ENCODE measurements at regions not wholly inside any gene's neighbourhood (a gene's known extent, or its start where the extent isn't known, plus 50 kb on each side); places are given as distances from the start of the nearest gene placed in this dataset.

DNA sequence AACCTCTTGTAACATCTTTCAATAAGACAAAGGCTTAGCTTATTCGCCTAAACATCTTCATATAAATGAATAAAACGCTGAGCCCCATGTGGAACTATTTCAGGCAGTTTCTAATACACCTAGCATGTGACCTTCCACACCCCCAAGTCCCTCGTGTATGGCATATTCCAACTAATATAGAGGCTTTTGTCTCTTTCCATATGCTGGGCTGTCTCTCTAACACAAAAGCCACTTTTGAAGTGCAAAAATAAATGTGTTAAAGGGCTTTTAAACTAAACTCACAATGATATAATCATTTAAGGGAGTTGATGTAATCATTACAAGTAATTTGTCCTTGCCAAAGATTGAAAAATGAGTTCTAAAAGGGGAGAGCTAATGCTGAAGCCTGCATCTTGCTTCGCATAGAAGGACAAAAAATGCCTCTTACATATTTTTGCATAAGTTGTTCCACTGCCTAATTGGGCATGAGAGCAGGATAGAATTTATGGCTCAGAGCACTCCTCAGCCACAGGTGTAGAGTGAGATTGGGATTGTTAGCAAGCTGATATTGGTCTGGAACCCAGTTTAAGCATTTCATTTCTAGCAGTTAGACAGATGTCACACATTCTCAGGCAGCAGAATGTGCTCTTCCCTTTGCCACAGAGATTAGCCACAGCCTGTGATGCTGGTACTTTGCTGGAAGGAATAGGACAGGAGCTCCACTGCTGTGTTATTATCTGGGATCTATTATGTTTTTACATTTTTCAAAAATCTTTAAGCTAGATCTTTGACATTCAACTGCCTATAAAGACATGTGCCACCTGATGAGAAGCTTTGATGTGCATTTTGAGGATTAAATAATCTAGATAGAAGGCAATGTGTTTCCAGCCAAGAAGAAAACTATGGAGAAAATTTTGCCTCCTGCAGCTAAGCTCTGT, 1044.4 kb downstream of the ADGRL2 start:
- DNase-seq, result peak; percentile 40

DNA sequence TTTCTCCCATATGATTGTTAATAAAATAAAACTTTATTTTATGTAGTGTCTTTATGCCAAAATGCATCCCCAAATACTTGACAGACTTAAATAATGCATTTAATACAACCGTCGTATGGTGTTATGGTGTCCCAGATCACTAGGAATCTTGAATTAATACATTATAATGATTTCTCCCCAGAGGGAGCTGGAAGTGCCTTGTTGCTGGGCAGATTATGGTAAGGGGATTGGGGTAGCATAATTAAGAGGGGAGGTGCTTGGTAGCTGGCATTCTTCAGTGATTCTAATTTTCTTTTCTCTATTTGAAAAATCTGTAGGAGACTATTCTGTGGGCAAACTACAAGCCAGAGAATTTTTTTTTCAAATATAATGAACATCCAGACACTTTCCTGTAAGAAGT, 1043.7 kb downstream of the ADGRL2 start:
- no peak for DNase-seq

DNA sequence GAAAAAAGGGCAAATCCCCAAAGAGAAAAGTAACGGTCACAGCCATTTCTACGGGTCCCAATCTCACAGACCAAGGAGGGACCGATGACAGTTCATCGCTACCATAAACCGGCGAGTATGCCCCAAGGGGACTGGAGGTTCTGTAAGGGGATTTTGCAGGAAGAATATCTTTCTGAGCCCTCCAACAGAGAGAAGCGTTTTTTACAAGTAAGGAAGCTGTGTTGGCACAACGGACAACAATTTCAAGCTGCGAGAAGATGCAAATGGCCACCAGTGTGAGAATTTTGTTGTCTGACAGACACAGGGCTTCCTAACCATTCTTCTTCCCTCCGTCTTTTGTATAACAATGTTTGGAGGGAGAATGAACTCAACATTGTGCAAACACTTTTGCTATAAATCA, 1043.1 kb downstream of the ADGRL2 start:
- DNase-seq, result no peak

DNA sequence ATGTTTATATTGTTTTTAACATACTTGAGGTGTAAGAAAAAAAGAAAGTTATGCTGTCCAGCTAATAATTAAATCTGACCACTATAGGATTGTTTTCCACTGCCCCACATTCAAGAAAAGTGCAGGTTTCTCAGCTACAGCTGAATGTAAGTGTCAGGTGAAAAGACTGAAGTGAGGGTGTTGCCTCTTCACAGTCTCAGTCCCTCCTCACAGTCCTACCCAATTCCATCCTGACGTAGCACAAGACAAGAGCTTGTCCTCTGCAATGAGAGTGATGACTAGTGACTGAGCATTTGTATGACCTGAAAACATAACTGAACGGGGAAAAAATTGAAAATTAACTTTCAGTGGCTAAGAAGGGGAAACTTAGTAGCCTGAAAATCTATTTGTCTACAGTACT, 1039.5 kb downstream of the ADGRL2 start:
- no peak for DNase-seq

DNA sequence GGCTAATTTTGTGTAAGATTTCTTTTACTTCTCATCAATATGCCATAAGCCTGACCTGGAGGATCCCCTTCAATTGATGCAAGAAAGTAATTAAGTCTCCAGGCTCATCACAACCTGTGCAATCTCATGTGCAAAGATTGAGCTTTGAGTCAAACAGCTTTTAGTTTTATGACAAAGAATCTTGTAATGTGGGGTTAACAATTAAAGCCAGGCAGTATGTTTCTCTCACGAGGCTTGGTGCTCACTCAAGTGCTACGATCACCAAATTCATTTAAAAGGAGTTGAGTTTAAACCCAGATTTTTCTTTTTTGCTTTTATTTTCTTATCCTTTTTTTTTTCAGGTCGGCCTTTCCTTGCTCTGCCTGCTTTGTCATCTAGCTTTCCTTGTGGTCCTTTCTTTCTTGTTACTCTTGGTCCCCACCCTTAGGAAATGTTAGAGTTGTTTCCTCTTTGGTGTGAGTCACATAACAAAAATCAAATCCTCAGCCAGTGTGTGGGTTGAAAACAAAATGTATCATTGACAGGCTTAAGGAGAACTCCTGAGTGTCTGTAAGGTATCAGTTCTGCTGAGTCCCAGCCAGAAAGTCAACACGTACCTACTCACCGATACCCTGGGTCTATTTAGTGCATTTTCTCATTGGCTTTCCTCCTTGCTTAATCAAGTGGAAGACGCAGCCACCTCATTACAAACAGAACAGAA, 1037.2 kb downstream of the ADGRL2 start:
- no peak for DNase-seq

DNA sequence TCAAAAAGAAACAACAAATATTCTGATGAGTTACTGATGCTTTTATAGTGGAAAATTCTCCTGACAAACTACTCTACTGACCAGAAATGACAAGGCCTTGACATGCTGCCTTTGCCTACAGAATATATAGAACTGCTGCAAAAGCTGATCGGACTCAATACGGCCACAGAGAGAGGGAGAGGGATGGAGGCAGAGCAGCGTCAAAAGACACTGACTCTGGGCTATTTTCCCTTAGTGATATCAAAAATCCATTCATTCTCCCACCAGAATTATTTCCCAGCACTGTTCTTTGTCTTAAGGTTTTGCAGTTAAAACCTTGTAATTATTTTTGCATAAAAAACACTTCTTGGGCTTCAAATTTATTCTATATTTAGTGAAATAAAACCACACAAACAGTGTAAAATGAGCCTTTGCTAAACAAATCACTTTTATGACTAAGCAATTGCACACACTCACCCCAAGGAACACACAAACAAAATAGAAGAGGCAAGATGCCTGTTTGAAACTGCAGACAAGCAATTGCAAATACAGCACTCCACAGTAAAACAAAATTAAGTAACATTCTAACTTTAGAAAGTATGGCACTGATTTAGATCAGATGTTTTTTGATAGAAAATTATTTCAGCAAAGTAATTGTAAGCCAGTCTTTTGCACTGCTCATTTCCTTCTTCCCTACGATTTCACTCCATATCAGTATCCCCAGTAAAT, 1036.4 kb downstream of the ADGRL2 start:
- DNase-seq, result no peak

DNA sequence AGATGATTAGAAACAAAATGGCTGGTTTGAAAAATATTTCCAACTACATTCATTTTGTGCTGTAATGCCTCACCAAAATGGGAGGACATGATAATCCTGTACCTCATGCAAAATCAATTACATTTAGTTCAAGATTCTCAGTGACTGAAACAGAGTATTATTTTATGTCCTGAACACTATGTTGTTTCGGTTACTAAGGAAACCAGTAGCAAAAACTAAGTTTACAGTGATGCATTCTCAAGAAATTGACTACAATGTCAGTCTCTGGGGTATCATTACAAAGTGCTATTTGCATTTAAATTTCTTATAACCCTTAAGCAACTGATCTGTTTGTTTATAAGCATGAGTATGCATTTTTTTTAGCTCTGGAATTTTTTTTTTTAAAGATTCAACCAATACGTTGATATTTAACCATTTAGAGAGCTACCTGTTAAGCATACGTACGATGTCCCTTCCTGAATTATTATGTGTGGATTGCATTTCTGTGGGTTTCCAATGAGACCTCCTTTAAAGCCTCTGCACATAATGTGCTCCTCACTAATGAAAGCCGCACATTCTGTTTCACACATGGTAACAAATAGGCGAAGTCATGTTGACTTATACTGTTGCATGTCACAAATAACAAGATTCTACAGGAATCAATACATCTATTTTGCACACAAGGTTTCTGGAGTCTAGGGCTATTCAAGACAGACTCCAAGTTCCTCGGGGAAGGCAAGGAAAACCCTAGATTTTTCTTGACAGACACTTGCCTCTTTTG, 1035.7 kb downstream of the ADGRL2 start:
- no peak for DNase-seq

DNA sequence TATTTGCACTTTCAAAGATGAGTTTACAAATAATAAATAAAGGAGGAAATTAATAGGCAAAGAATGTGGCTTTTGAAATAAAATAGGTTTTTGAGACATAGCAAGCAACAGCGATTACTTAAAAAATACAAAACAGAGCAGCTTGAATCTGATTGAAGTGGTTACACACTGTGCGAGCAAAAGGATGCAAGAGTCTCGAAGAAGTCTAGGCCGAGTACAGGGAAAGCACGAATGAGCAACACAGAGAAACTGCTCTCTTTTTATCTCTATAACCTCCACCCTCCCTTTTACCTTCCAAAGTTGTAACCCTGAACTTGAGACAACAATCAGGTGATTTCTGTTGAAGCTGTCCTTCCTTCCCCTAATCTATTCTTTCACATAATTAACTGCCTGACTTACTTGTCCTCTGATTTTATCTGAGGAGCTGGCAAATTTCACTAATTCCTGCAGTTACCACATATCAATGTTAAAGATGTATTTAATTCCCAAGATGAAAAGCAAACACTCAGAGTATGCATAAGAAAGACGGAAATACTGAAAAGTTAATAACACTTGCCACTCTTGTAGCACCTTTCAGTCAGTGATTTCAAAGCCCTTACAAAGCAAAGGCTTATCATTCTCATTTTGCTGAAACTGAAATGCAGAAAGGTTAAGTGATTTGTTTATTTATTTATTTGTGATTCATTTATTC, 1030.1 kb downstream of the ADGRL2 start:
- DNase-seq, result no peak

DNA sequence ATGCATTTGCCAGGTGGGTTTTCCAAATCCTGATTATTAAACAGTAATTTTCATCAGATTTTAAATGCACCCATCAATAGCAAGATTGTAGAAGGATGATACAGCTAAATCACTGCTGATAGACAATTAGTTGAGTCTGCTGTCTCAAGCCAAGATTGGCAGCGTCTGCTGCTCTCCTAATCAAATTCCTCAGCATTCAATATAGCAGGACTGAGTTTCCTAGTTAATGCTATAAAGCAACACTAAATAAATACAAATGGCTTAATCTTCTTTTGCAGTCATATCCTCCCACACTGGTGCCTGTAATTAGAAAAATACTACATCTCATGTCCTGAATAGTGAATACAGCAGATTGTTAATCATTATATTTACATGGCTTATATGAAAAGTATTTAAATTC, 1028.8 kb downstream of the ADGRL2 start:
- DNase-seq, result no peak

DNA sequence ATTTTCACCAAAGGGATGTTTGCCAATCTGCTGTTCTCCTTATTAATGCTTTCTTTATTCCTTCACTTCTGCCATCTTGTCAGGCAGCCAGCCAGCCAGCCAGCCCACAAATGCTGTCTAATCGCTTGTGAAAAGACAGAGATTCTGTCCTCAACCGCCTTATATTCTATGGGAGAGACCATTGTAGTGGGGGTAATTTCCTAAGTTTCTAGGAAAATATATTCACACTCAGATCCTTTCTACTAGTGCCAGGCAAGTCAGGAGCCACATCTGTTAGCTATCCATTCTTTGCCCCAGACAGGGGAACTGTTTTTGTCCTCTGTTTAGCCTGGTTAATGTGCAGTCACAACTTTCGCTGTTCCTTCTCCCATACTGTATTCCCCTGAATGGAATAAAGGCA, 1023.1 kb downstream of the ADGRL2 start:
- no peak for DNase-seq

DNA sequence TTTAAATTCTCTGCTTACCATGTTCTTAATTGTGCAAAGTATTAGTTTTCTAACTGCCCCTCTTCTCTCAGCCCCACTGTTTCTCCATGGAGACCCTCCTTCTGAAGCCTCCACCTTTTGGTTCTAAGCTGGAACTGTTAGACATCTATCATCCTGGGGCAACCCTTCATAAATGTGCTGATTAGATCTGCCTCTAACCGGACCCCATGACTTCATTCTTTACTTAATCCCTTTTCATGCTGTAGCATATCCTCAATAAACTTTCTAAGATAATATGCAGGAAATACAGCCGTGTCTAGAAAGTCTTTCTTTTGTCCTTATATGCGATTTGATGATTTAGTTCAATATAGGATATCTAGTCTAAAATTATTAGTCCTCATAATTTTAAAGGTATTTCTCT, 1020.1 kb downstream of the ADGRL2 start:
- no peak for DNase-seq

DNA sequence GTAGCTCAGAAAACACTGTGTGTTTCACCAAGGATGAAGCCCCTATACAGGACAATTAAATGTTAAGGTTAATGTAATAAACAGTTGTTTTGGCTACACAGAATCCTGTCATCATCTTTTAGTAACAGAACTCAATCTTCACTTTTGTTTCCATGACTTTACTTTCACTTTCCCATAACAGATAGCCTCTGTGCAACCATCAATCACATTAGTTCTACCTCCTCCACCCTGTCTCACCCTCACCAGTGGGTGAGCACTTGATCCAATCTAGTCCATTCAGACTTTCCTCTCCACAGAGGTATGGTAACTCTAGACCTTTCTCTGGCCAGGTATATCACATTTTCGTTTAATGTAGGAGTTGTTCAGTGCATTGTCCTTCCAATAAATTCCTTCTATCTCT, 1018.5 kb downstream of the ADGRL2 start:
- DNase-seq, result no peak

DNA sequence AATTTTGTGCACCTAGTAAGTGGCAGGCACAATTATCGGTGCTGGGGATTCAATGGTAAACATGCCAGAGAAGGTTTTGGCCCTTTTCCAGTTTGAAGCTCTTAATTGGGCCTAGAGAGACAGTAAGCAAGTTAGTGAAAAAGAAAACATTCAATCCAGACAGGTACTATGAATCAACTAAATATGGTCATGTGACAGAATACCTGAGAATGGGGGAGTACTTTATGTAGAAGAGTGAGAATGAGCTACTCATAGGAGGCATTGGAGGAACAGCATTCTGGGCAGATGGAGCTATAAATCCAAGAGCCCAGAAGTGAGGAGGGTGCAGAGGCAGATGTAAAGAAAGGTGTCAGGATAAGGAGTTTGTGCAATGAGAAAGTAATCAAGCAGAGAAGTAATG, 1017.9 kb downstream of the ADGRL2 start:
- no peak for DNase-seq

DNA sequence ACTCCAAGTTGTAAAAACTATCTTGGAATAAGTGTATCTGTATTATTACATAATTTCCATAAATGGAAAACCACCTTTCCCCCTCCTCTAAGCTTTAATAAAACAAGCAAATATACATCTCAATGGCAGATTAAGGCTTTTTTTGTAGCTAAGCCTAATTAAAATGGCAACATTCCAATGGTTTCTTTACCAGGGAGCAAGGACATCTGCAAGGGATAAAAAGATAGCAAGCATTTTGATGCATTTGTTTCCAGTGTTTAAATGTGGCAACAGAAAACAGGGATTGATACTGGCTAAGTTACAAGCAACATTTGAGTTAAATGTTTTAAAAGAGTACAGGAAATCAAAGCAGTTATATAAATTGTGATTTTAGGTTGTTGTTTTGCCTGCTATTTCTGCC, 1012.7 kb downstream of the ADGRL2 start:
- no peak for DNase-seq

DNA sequence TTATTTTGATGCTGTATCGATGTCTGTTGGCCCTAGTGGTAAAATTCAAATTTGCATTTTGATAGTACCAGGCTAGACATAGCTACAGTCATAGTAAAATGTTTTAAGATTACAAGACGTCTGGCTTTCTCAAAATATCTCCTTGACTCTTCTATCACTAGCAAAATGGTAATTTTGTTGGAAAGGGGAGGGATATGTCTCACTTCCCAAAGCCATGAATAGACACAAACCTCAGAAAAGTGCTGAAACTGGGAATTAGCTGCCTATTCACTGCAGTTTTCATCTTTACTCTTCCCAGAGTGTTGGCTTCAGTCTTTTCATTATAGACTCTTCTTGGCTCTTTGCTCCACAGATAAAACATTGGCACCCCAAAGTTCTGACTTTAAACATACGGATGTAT, 1009.9 kb downstream of the ADGRL2 start:
- no peak for DNase-seq

DNA sequence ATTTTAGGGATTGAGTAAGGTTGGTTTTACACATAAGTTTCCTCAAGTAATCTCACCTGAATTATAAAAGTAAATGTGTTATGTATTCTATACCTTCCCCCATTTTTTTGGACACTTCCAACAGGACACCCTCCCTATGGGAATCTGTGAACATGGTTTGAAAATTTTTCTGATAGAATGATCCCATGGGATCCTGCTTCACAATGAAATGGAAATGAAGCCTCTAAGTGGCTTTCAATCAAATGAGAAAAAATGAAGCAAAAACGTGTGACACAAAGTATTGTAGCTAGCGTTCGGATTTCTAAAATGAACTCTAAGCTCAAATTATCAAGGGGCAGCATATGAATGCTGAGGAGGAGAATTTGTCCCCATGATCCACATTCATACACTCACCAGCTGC, 1006.8 kb downstream of the ADGRL2 start:
- DNase-seq, result no peak

DNA sequence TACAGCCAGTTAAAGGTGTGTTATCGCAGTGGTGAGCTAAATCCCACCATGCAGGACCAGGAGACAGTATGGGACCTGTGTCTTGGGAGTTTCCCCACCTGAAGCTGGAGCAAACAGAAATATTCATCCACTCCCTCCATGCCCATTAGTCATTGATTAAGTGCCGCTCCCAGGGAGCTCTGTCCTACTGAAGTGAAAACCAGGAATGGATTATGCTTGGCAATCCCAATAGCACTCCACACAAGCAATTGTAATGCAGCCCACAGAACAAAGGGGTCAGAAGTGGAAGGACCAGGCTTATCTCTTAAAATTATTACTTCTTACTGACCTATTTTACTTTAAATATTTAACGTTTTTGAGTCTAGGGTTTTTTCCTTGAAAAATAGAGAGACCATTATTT, 1005.4 kb downstream of the ADGRL2 start:
- no peak for DNase-seq

DNA sequence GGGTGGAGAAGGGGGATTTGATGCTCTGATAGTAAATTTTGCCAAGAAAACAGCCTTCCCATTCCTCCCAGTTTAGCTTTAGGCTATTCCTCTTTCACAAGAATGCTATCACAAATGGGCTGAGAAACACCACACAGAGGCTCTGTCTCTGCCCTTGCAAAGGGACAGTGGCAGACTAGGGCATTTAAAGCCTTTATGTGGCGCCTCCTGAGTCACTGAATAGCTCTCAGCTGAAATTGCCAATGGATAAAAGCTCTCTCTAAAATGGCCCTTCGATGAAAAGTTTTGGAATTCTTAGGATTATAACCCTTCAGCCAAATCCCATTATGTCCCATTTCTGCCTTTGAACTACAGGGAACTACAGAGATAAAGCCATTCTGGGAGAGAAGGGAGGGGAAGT, 1000.4 kb downstream of the ADGRL2 start:
- no peak for DNase-seq

DNA sequence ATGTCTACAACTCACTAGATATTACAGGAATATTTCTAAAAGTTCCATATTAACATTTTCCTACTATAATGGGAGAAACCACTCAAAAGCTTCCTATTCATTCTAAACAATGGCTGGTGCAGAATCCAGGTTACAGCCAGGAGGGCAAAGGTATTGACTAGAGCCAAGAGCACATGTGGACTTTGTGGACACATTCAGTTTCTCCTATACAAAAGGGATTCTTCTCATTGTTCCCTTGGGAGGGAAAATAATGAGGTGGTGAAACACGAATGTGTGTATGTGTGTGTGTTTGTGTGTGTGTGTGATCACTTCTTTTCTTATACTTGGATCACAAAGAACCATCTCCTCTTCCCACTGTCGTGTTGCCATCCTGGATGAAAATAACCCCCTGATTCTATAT, 1000.0 kb downstream of the ADGRL2 start:
- no peak for DNase-seq

DNA sequence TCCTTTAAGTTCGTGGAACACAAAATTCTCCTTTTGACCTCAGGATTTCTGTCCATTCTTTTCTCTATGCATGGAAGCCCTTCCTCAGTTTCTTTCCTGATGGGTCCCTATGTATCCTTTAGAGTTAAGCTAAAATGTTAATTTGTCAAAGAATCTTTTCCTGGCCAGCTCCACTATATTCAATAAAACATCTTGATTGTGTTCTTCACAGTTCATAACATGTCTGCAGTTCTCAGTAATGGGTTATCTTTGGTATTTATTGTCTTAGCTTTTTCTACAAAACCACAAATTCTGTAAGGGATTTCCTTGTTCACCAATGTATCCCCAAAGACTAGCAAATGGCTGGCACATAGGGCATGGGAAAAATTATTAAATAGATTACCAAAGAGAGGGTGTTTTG, 998.5 kb downstream of the ADGRL2 start:
- DNase-seq, result no peak

DNA sequence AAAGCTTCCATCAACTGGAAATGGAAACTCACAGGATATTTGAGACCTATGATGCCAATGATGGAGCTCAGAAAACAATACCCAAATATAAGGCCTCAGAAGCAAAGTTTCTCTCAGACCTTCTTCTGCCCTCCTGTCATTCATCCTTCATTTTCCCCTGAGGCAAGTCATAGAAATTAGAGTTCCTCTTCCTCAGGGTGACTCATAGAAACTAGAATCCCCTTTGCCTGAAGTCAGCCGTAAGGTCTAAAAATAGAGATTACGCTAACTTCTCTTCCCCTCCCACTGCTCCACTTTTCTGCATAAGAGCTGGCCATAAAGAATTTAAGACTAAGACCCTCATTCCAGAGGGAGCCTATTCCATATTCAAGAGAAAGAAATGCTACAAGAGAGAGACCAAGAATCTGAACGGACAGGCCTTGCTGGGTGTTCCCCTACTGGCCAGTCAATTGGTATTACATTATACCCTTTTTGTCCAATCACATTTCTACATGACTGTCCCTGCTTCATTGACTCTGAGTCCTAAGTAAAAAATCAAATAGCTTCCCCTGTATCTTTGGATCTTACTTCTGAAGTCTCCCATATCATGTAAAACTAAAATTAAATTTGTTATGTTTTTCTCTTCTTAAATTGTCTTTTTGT, 994.9 kb downstream of the ADGRL2 start:
- DNase-seq, result no peak

DNA sequence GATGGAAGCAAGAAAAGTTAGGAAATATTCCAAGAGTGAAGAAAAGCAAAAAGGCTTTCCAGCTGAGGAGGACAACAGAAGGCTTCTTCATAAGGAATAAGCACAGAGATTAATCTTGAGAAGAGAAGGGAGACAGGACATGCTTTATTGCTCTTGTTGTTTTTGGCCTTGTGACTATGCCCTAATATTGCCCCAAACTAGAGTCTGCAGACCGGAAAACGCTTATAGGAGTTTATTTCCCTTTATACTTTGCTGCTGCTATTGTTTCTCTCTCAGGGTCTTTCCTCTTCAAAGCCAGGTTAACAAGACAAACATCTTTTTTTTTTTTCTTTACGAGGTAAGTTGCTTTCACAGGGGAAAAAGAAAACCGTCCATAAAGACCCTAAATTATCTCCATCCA, 991.4 kb downstream of the ADGRL2 start:
- DNase-seq, result no peak

Data from left hindlimb (tissue), 1 donor.